IPS DF 4.7 (cell line): ENCODE measurements at regions not wholly inside any gene's neighbourhood (a gene's known extent, or its start where the extent isn't known, plus 50 kb on each side); places are given as distances from the start of the nearest gene placed in this dataset.

ENCODE experiments used
- DNase-seq: peaks from one replicate; pipeline ENCODE4 v3.0.0-alpha.2; 2013; ENCODE audit warnings: low spot score; ENCODE audit errors: extremely low read depth

DNA sequence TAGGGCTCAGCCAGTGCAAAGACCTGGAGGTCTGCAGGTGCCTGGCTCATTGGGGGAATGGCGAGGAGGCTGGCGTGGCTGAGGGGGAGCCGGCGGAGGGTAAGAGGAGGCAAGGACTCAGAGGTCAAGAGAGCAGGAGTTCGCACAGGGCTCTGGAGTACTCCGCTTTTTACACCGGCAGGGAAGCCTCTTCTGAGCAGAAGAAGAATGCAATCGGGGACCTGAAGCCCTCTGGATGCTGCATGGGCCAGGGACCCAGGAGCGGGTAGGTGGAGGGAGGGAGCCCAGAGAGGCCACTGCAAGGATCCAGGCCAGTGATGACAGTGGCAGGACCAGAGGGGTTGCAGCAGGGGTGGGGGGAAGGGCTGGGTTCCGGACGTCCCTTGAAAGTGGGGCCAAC lies 70.4 kb upstream of the TAMM41 start:
- no peak for DNase-seq

GRCh38 chr3:11919390-11919789 lies 72.7 kb upstream of the TAMM41 start:
- no peak for DNase-seq

DNA sequence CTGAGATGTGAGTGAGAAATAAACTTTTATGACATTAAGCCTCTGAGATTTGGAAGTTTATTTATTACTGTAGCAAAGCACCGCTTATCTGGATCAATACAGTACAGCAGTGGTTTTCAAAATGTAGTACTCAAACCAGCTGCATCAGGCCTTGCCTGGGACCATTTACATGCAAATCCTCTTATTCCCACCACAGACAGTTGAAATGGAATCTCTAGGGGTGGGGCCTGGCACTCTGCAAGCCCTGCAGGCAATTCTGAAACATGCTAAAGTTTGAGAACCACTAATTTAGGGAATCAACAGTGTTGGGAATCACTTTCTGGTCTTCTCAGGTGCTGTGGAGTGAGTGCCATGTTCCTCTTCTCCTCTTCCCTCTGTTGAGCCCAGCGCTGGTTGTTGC lies 77.8 kb upstream of the TAMM41 start:
- DNase-seq, result no peak

DNA sequence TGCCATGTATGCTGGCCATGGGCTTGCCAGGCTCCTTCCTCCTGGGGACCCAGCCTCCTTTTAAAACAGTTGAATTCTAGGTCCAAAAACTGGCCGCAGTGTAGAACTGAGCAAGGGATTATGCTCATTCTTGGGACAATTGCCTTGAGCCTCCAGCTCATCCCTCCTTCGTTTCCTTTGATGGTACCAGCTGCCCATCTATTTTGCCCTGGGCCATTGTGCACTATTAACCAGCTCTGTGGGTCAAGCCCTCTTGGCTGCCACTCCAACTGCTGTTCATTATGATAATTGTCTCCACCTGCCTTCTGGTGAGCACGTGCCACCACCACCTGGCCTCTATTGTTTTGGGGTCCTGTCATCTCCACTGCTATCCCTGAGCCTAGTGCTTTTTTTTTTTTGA lies 75.8 kb upstream of the SYN2 start:
- DNase-seq, result no peak

DNA sequence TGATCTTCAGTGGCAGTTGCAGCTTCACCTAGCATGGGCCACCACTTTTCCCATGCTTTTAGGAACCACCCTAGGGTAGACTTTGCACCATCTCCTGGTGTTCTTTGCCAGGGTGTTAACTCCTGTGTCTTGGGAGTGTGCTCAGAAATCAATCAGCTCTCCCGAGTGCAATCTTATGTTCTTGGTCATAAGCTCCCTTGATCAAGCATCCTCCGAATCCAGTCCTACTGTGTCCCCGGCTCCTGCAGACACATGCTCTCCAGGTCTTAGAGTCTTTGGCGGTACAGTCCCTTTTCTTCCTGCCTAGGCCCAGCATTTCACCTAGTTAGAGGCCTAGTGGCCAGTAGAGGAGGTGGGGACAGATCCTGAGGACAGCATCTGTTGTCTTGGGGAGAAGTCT lies 74.7 kb upstream of the SYN2 start:
- no peak for DNase-seq

GRCh38 chr3:11930084-11930483 lies 74.1 kb upstream of the SYN2 start:
- DNase-seq, result no peak

DNA sequence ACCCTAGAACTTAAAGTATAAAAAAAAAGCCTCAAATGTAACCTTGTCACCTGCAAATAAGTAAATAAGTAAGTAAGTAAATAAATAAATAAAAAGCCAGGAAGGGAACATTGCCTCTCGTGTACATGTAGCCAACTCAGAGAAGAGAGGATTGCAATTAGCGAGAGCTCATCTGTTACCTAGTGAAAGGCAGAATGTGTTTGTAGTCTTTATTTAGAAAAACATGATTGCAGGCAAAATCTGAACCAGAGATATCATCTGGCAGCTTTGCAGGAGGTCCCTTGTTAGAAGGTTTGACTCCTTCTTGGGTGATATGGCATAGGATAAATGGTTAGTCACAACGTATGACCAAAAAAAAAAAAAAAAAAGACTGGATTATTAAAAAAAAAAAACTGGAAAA lies 71.6 kb upstream of the SYN2 start:
- no peak for DNase-seq

DNA sequence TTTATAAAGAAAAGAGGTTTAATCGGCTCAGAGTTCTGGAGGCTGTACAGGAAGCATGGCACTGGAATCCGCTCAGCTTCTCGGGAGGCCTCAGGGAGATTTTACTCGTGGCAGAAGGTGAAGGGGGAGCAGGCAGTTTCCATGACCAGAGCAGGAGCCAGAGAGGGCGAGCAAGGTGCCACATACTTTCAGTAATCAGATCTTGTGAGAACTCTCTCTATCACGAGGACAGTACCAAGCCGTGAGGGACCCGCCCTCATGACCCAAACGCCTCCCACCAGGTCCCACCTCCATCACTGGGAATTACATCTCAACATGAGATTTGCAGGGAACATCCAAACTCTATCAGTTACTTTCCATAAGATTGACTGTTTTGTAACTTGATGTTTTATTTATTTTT lies 70.7 kb upstream of the SYN2 start:
- no peak for DNase-seq

- DNase-seq, result peak; percentile 53
These were observed 60.0 kb upstream of the SYN2 start for GRCh38 chr3:11944052-11944673.

DNA sequence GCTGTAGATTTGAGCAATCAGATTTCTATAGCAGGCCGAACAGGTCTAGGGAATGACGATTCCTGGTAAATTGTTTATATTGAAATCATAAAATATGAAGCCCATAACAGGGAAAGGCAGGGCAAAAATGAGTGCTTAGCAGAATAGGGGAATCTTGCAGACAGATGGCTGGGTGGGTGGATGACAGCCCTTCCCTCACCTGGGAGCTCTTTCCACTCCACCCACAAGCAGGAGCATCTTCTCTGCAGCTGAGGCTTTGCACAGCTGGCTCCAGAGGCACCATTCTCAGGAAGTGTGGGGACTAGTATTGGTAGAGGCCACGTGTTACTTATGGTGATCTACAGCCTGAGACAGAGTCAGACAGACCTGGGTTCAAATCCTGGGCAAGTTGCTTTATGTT lies 55.9 kb upstream of the SYN2 start:
- DNase-seq, result no peak

- no peak for DNase-seq
These were observed 55.3 kb upstream of the SYN2 start for GRCh38 chr3:11948866-11949265.

DNA sequence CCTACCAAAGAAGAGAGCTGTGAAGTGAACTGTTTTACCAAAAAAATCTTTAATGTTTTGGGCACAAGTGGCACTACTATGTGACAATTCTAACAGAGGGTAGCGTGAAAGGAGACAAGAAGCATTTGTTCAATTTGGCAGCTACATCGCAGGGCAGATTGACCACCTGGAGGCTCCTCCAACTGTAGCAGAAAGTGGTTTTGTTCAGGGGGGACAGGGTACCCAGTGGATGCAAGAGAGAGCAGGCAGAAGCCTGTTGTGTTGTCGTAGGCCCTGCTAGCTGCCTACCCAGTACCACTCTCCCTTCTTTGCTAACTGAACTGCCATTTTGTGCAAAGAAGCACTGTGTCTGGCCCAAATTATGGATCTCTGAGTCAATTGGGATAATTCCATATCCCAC lies 54.8 kb upstream of the SYN2 start:
- no peak for DNase-seq

DNA sequence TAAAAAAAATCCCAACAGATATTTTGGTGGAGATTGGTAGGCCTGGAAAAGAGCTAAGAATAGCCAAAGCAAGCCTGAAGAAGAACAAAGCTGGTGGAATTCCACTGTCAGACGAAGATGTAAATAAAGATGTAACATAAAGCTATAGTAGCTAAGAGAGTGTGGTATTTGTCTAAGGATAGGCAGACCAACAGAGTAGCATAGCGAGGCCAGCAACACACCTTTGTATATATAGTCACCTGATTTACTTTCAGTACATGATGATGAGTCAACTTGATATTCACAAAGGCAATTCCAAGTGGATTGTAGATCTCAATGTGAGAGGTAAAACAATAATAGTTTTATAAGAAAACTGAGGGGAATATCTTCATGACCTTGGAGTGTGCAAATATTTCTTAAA lies 53.6 kb upstream of the SYN2 start:
- no peak for DNase-seq

DNA sequence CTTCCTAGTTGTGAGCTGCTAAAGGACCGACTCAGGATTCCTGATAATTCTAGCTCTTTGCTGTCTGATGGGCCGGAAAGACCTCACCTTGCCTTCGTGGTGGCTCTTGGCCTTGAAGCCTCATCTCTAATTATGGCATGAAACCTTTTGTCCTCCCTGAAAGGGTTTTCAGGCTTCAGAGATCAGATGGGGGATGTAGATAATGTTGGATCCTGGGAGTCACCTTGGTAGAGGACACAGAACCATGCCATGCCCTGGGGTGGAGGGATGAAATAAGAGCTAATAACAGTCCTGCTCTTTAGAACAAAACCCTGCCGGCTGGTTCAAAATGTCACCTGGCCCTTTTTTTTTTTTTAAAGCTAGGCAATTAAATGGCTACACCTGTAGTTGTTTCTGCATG lies 50.8 kb upstream of the SYN2 start:
- DNase-seq, result no peak

GRCh38 chr3:11953778-11954177 lies 50.4 kb upstream of the SYN2 start:
- DNase-seq, result no peak

DNA sequence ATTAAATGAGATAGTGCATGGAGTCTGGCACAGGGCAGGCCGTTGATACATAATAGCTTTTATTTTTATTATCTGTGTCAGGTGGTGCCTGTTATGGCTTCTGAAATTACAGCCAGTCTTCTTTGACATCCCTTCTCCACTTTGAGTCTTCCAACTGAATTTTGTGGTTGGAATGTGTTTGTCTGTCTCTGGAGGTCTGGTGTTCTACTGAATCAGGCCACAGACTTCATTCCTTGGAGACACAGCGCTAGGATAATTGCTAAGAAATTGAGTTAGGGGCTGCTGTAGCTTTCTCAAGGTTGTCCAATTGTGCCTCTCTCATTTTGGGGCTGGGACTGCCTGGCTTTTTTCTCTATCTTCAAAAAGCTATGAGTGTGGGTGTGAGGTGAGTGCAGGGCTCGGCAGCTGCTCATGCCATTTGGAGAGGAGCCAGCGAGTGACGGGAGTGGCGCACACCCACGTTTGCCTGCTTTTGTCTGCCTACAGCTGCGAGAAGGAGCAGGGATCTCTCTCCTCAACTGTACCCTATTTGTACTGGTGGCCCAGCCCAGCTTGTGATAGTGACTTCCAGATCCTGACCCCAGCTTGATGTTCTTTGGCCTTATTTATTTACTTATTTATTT lies 49.8 kb upstream of the SYN2 start:
- DNase-seq, result no peak
